Uterus (tissue), 2 donors: ENCODE measurements at regions not wholly inside any gene's neighbourhood (a gene's known extent, or its start where the extent isn't known, plus 50 kb on each side); places are given as distances from the start of the nearest gene placed in this dataset.

Source experiments
- POLR2A ChIP-seq, 2 donors: fragments of 450-650 bp; IDR thresholded peaks; one replicate each; pipeline ENCODE4 v1.6.1; 2016; ENCODE audit warnings: antibody characterized with exemption in 2 of 2, mild to moderate bottlenecking in 1 of 2, moderate library complexity in 1 of 2
- TF ChIP-seq, protein P1 (sequence below), 4 experiments: fragments of 200-600 bp in 2 of 4; fragments of 450-650 bp in 2 of 4; sonication (generic) in 2 of 4; IDR thresholded peaks; one replicate each; pipeline ENCODE4 v1.5.1; 2016 to 2019; ENCODE audit warnings: antibody characterized with exemption in 4 of 4, mild to moderate bottlenecking in 2 of 4, moderate library complexity in 1 of 4

DNA sequence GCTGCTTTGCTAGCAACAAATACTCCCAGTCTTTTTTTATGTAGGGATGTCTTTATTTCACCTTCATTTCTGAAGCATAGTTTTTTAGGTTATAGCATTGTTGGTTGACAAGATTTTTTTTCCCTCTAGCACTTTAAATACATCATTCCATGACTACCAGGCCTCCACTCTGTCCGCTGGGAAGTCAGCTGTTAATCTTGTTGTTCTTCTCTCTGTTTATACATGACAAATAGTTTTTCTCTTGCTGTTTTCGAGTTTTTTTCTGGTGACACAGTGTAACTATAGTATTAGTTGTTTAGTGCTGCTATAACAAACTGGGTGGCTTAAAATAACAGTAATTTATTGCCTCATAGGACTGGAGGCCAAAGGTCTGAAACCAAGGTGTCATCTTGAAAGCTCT lies 205.5 kb upstream of the CNTNAP4 start:
- TF ChIP-seq, protein P1, sequence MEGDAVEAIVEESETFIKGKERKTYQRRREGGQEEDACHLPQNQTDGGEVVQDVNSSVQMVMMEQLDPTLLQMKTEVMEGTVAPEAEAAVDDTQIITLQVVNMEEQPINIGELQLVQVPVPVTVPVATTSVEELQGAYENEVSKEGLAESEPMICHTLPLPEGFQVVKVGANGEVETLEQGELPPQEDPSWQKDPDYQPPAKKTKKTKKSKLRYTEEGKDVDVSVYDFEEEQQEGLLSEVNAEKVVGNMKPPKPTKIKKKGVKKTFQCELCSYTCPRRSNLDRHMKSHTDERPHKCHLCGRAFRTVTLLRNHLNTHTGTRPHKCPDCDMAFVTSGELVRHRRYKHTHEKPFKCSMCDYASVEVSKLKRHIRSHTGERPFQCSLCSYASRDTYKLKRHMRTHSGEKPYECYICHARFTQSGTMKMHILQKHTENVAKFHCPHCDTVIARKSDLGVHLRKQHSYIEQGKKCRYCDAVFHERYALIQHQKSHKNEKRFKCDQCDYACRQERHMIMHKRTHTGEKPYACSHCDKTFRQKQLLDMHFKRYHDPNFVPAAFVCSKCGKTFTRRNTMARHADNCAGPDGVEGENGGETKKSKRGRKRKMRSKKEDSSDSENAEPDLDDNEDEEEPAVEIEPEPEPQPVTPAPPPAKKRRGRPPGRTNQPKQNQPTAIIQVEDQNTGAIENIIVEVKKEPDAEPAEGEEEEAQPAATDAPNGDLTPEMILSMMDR (IDR thresholded peaks at IDR 0.05): no peak
- TF ChIP-seq POLR2A (IDR thresholded peaks at IDR 0.05): no peak
